ENCODE measurements at regions not wholly inside any gene's neighbourhood (a gene's known extent, or its start where the extent isn't known, plus 50 kb on each side); places are given as distances from the start of the nearest gene placed in this dataset.

DNA sequence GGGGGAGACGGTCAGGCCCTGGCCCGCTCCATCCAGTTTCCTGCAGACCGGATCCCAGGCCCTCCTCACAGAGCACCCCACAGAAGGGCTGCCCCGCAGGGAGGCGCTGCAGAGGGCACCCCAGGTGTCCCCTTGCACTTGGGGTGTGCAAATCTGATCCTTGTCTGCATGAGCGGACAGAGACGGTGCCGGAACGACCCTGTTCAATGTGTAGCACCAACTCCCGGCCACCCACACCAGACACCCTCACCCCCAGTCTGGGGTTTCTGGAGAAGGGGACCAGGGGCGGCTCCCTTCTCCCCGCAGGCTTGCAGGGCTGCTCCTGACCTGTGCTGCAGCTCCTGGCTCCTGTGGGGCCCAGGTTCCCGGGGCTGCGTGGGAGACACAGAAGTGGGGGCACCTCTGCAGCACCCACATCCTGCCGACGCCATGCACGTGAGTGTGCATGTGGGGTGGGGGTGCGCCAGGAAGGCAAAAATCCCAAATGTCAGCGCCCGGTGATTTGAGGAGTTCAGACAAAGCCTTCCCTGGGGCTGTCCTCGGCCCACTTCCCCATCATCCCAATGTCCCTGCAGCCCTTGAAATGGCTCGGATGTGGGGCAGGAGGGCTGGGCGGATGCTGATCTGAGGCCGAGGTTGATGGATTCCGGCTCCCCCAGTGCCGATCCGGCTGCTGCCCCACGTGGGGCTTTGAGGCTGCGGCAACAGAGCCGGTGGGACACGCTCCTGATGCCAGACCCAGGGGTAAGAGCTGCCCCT, 85.3 kb upstream of the BHLHE23 start:
- TF ChIP-seq EP300 (IDR thresholded peaks at IDR 0.05; ENCODE audit: low read length) (no peak), SRSF9 (IDR thresholded peaks at IDR 0.05; ENCODE audit: borderline replicate concordance, low read depth, low read length) (no peak), ZNF407 (IDR thresholded peaks at IDR 0.05; ENCODE audit: low read depth) (no peak), HES1 (IDR thresholded peaks at IDR 0.05; ENCODE audit: low read depth) (no peak), GABPA (tag; conservative IDR thresholded peaks at IDR 0.05; ENCODE audit: low read depth) (no peak), ZNF165 (CRISPR knock-in tag; IDR thresholded peaks at IDR 0.05; ENCODE audit: borderline replicate concordance) (no peak), MAFF (IDR thresholded peaks at IDR 0.05; ENCODE audit: low read length) (no peak), SUPT5H (IDR thresholded peaks at IDR 0.05) (no peak), EGR1 (conservative IDR thresholded peaks at IDR 0.05) (no peak), MTA3 (IDR thresholded peaks at IDR 0.05; ENCODE audit: borderline replicate concordance) (no peak), SRF (CRISPR knock-in tag; IDR thresholded peaks at IDR 0.05) (no peak)
- TF ChIP-seq, protein P1, sequence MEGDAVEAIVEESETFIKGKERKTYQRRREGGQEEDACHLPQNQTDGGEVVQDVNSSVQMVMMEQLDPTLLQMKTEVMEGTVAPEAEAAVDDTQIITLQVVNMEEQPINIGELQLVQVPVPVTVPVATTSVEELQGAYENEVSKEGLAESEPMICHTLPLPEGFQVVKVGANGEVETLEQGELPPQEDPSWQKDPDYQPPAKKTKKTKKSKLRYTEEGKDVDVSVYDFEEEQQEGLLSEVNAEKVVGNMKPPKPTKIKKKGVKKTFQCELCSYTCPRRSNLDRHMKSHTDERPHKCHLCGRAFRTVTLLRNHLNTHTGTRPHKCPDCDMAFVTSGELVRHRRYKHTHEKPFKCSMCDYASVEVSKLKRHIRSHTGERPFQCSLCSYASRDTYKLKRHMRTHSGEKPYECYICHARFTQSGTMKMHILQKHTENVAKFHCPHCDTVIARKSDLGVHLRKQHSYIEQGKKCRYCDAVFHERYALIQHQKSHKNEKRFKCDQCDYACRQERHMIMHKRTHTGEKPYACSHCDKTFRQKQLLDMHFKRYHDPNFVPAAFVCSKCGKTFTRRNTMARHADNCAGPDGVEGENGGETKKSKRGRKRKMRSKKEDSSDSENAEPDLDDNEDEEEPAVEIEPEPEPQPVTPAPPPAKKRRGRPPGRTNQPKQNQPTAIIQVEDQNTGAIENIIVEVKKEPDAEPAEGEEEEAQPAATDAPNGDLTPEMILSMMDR (IDR thresholded peaks at IDR 0.05 in 2 of 3, conservative IDR thresholded peaks at IDR 0.05 in 1 of 3; ENCODE audit: insufficient read depth in 2 of 3, low read depth in 1 of 3, low read length in 3 of 3): no peak

All from K562 (cell line).